ENCODE measurements at regions not wholly inside any gene's neighbourhood (a gene's known extent, or its start where the extent isn't known, plus 50 kb on each side); places are given as distances from the start of the nearest gene placed in this dataset.

DNA sequence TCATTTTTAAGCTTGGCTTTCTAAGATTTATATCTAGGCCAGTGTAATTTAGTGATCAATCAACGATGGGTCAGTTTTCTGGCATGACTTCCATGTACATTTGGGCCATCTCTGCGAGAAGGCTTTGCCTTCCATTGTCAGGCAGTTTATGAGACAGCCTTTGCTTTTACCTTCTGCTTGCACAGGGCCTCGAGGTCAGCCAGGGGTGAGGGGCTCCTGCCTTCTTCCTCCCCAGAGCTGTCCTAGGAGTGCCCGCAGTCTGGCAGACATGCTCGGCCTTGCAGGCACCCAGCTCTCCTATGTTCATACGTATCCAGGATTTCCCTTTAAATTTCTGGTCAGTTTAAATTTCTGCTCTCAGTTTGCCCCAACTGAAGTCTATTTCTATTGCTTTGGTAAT is 367.2 kb downstream of the SMOC2 start:
- H3K27me3 Mint-ChIP-seq (ENCODE audit: insufficient read depth, low read depth), result no peaks in the 10 kb centered on the region
- Histone ChIP-seq H3K79me2 (ENCODE audit: low read depth) (no peaks in the 10 kb centered on the region), H3K27ac (no peak overlapping the region), H3K9me3 (ENCODE audit: low read depth) (no peaks in the 10 kb centered on the region), H2AFZ (replicated peaks) (no peak overlapping the region), H4K20me1 (ENCODE audit: low read depth) (no peaks in the 10 kb centered on the region), H3K4me2 (no peak overlapping the region), H3F3A (ENCODE audit: low read depth) (no peaks in the 10 kb centered on the region), H3K4me3 (no peak overlapping the region), H3K9ac (no peak overlapping the region), H3K36me3 (no peaks in the 10 kb centered on the region), H3K4me1 (no peaks in the 10 kb centered on the region), H3K27me3 (no peaks in the 10 kb centered on the region)
- no peaks in the 10 kb centered on the region for H3K36me3 Mint-ChIP-seq
- H3K27ac Mint-ChIP-seq, result no peak overlapping the region
- TF ChIP-seq EZH2 (IDR thresholded peaks at IDR 0.05), result no peak
- no peak for TF ChIP-seq EZH2phosphoT487 (IDR thresholded peaks at IDR 0.05)
- TF ChIP-seq CTCF (IDR thresholded peaks at IDR 0.05), result no peak
- no peaks in the 10 kb centered on the region for H3K9me3 Mint-ChIP-seq
- no peak for DNase-seq (ENCODE audit: low spot score)
- H3K4me3 Mint-ChIP-seq, result no peak overlapping the region
- H3K4me1 Mint-ChIP-seq, result peaks cover 11% of the 10 kb centered on the region

DNA sequence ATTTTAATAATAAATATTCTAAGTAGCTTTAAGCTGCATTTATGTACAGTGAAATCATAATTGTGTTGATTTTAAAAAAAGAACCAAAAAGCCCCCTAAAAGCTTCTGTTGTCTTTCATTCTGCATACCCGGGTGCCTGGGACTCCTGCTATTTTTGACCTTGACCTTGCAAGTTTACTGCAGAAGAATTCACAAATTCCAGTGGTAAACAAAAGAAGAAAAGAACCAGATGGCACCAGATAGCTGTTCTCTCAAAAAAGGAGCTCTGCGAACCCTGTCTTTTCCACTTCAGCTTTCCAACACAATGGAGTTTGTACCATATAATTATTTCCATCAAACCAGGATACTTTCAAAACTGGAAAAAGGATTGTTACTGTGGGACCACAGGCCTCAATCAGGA is 363.3 kb downstream of the SMOC2 start:
- Histone ChIP-seq H3K27ac (no peak overlapping the region), H3K79me2 (ENCODE audit: low read depth) (no peaks in the 10 kb centered on the region), H3K27me3 (no peaks in the 10 kb centered on the region), H2AFZ (replicated peaks) (no peak overlapping the region), H3F3A (ENCODE audit: low read depth) (no peaks in the 10 kb centered on the region), H4K20me1 (ENCODE audit: low read depth) (no peaks in the 10 kb centered on the region), H3K9ac (no peak overlapping the region), H3K9me3 (ENCODE audit: low read depth) (no peaks in the 10 kb centered on the region), H3K36me3 (no peaks in the 10 kb centered on the region), H3K4me1 (no peaks in the 10 kb centered on the region), H3K4me2 (no peak overlapping the region), H3K4me3 (no peak overlapping the region)
- DNase-seq (ENCODE audit: low spot score), result no peak
- Mint-ChIP-seq H3K36me3 (no peaks in the 10 kb centered on the region), H3K27ac (no peak overlapping the region), H3K27me3 (ENCODE audit: insufficient read depth, low read depth) (no peaks in the 10 kb centered on the region), H3K4me3 (no peak overlapping the region), H3K9me3 (no peaks in the 10 kb centered on the region), H3K4me1 (peaks cover 12% of the 10 kb centered on the region)
- no peak for TF ChIP-seq EZH2phosphoT487 (IDR thresholded peaks at IDR 0.05)
- TF ChIP-seq EZH2 (IDR thresholded peaks at IDR 0.05), result no peak
- TF ChIP-seq CTCF (IDR thresholded peaks at IDR 0.05), result no peak

GRCh38 chr6:168803874-168804273 is 362.9 kb downstream of the SMOC2 start:
- H3K27me3 Mint-ChIP-seq (ENCODE audit: insufficient read depth, low read depth), result no peaks in the 10 kb centered on the region
- H3F3A ChIP-seq (ENCODE audit: low read depth), result no peaks in the 10 kb centered on the region
- H3K9me3 ChIP-seq (ENCODE audit: low read depth), result no peaks in the 10 kb centered on the region
- H3K9ac ChIP-seq, result no peak overlapping the region
- H3K27ac Mint-ChIP-seq, result no peak overlapping the region
- H3K36me3 ChIP-seq, result no peaks in the 10 kb centered on the region
- H2AFZ ChIP-seq (replicated peaks), result no peak overlapping the region
- no peaks in the 10 kb centered on the region for H3K36me3 Mint-ChIP-seq
- no peak for DNase-seq (ENCODE audit: low spot score)
- TF ChIP-seq EZH2 (IDR thresholded peaks at IDR 0.05) (no peak), EZH2phosphoT487 (IDR thresholded peaks at IDR 0.05) (no peak), CTCF (IDR thresholded peaks at IDR 0.05) (no peak)
- H3K9me3 Mint-ChIP-seq, result no peaks in the 10 kb centered on the region
- H3K27ac ChIP-seq, result no peak overlapping the region
- H3K4me3 ChIP-seq, result no peak overlapping the region
- no peaks in the 10 kb centered on the region for H3K4me1 ChIP-seq
- H3K4me1 Mint-ChIP-seq, result peaks cover 12% of the 10 kb centered on the region
- H3K4me2 ChIP-seq, result no peak overlapping the region
- no peaks in the 10 kb centered on the region for H4K20me1 ChIP-seq (ENCODE audit: low read depth)
- no peaks in the 10 kb centered on the region for H3K27me3 ChIP-seq
- H3K4me3 Mint-ChIP-seq, result no peak overlapping the region
- H3K79me2 ChIP-seq (ENCODE audit: low read depth), result no peaks in the 10 kb centered on the region

DNA sequence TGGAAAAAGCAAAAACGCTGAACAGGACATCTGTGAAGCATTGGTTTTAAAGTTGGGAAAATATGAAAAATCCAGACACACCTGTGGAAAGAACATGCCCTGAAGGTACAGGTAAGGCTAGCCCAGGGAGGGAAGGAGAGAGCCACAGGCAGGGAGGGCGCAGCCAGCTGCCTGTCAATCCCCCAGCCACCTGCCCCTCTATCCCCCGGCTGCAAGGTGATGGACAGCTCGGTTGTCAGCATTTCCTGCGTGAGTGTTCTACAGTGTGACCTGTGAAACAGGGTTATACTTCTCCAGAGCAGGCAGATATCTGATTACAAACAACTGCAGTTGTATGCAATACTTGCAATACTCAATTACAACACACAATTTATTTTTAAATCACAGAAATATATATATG is 358.1 kb downstream of the SMOC2 start:
- no peaks in the 10 kb centered on the region for H3K79me2 ChIP-seq (ENCODE audit: low read depth)
- H3K4me1 ChIP-seq, result no peaks in the 10 kb centered on the region
- no peak overlapping the region for H2AFZ ChIP-seq (replicated peaks)
- TF ChIP-seq EZH2phosphoT487 (IDR thresholded peaks at IDR 0.05) (no peak), CTCF (IDR thresholded peaks at IDR 0.05) (no peak), EZH2 (IDR thresholded peaks at IDR 0.05) (no peak)
- H3F3A ChIP-seq (ENCODE audit: low read depth), result no peaks in the 10 kb centered on the region
- no peak overlapping the region for H3K9ac ChIP-seq
- no peaks in the 10 kb centered on the region for H3K9me3 ChIP-seq (ENCODE audit: low read depth)
- no peak overlapping the region for H3K4me3 Mint-ChIP-seq
- H3K27me3 Mint-ChIP-seq (ENCODE audit: insufficient read depth, low read depth), result no peaks in the 10 kb centered on the region
- peaks cover 7% of the 10 kb centered on the region for H3K4me1 Mint-ChIP-seq
- H3K9me3 Mint-ChIP-seq, result peaks cover 2% of the 10 kb centered on the region
- no peaks in the 10 kb centered on the region for H4K20me1 ChIP-seq (ENCODE audit: low read depth)
- H3K36me3 Mint-ChIP-seq, result no peaks in the 10 kb centered on the region
- no peak for DNase-seq (ENCODE audit: low spot score)
- no peak overlapping the region for H3K4me2 ChIP-seq
- no peak overlapping the region for H3K4me3 ChIP-seq
- H3K27ac ChIP-seq, result no peak overlapping the region
- H3K27me3 ChIP-seq, result no peaks in the 10 kb centered on the region
- no peak overlapping the region for H3K27ac Mint-ChIP-seq
- H3K36me3 ChIP-seq, result no peaks in the 10 kb centered on the region
